HUES48 (cell line): ENCODE measurements at regions not wholly inside any gene's neighbourhood (a gene's known extent, or its start where the extent isn't known, plus 50 kb on each side); places are given as distances from the start of the nearest gene placed in this dataset.

Experiments
- H3K27ac ChIP-seq: one replicate; pipeline ENCODE4 v1.7.0; 2013; ENCODE audit warnings: low read depth, low read length, inconsistent platforms
- H3K27me3 ChIP-seq: 2 replicates; pipeline ENCODE4 v1.6.1; 2013; ENCODE audit warnings: mild to moderate bottlenecking, low read length; ENCODE audit not compliant: control insufficient read depth, insufficient read depth
- H3K36me3 ChIP-seq: 2 replicates; pipeline ENCODE4 v1.6.1; 2013; ENCODE audit warnings: low read length; ENCODE audit not compliant: control insufficient read depth, insufficient read depth
- H3K4me1 ChIP-seq: 2 replicates; pipeline ENCODE4 v1.6.1; 2013; ENCODE audit warnings: mild to moderate bottlenecking, low read length; ENCODE audit not compliant: control insufficient read depth, insufficient read depth
- H3K4me3 ChIP-seq: 2 replicates; pipeline ENCODE4 v1.5.1; 2013; ENCODE audit warnings: mild to moderate bottlenecking, low read depth, low read length
- H3K9ac ChIP-seq: 2 replicates; pipeline ENCODE4 v1.6.1; 2013; ENCODE audit warnings: mild to moderate bottlenecking, low read depth, low read length, moderate library complexity
- H3K9me3 ChIP-seq: 2 replicates; pipeline ENCODE4 v1.6.1; 2013; ENCODE audit warnings: low read length; ENCODE audit not compliant: control insufficient read depth, insufficient read depth

DNA sequence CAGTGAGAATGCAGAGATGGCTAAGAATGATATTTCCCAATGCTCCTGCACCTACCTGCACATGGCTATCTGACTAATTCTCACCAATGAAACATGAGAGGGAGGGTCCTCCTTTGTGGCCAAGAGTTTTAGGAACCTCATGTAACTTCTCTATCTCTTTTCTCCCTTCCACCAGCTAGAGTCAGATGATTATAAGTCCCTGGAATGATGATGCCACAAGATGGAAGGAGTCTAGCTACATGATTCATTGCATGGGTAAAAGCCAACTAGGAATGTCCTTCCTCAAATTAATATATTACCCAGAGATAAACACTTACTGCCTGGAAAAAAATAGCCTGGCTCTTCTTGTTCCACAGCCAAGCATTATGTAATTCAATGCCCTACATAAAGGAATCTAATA, 55.1 kb upstream of the AASS start:
- H3K36me3 ChIP-seq = no peaks in the 10 kb centered on the region
- H3K9ac ChIP-seq = no peak overlapping the region

DNA sequence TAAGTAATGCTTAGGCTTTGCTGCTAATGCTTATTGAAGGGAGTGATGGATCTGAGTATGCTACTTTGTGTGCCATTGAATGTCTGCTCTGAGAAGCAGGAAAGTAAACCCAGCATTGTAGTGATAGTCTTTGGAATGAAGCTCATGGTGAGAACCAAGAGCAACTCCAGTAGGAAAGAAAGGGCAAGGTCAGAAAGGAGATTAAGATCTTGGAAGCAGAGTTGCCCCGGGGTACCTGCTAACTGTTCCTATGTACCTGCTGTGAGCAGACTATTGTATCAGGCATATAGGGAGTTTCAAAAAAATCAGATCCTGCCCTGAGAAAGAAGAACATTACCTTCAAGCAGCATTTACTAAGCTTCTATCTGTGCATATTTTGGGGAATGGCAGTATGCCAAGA, 54.5 kb upstream of the AASS start:
- H3K4me1 ChIP-seq = 0 out of 2 replicates have a peak, but pooled peaks cover 9% of the 10 kb centered on the region
- H3K27me3 ChIP-seq = no peaks in the 10 kb centered on the region
- peaks cover 4% of the 10 kb centered on the region; the same call in 1 of the 2 replicates for H3K9me3 ChIP-seq
- no peak overlapping the region for H3K4me3 ChIP-seq
- no peaks in the 10 kb centered on the region for H3K36me3 ChIP-seq
- H3K27ac ChIP-seq = no peak overlapping the region
- H3K9ac ChIP-seq = no peak overlapping the region

More for the DNA sequence above, 55.1 kb upstream of the AASS start:
- H3K4me1 ChIP-seq = 0 out of 2 replicates have a peak, but pooled peaks cover 6% of the 10 kb centered on the region
- peaks cover 4% of the 10 kb centered on the region; the same call in 1 of the 2 replicates for H3K9me3 ChIP-seq
- H3K4me3 ChIP-seq = no peak overlapping the region
- H3K27ac ChIP-seq = no peak overlapping the region
- no peaks in the 10 kb centered on the region for H3K27me3 ChIP-seq
